Duodenal mucosa (tissue), 2 donors: ENCODE measurements at regions not wholly inside any gene's neighbourhood (a gene's known extent, or its start where the extent isn't known, plus 50 kb on each side); places are given as distances from the start of the nearest gene placed in this dataset.

Experiments
- H3K27ac ChIP-seq: one replicate; pipeline ENCODE4 v1.7.0; 2013; ENCODE audit warnings: low read depth, low read length
- H3K27me3 ChIP-seq, 2 donors: one replicate each; pipeline ENCODE4 v1.7.0; 2013; ENCODE audit warnings: low read length in 2 of 2, control low read depth in 1 of 2; ENCODE audit not compliant: insufficient read depth in 2 of 2, control insufficient read depth in 1 of 2
- H3K36me3 ChIP-seq, 2 donors: one replicate each; pipeline ENCODE4 v1.7.0; 2013; ENCODE audit warnings: low read length in 2 of 2, control low read depth in 1 of 2; ENCODE audit not compliant: insufficient read depth in 2 of 2, control insufficient read depth in 1 of 2
- H3K4me1 ChIP-seq, 2 donors: one replicate each; pipeline ENCODE4 v1.7.0; 2013; ENCODE audit warnings: low read length in 2 of 2, control low read depth in 1 of 2; ENCODE audit not compliant: insufficient read depth in 2 of 2, control insufficient read depth in 1 of 2
- H3K4me3 ChIP-seq, 2 donors: one replicate each; pipeline ENCODE4 v1.7.0; 2013; ENCODE audit warnings: low read length in 2 of 2, low read depth in 1 of 2
- H3K9ac ChIP-seq, 2 donors: one replicate each; pipeline ENCODE4 v1.7.0; 2013; ENCODE audit warnings: low read length in 2 of 2, low read depth in 1 of 2
- H3K9me3 ChIP-seq, 2 donors: one replicate each; pipeline ENCODE4 v1.7.0; 2013; ENCODE audit warnings: low read length in 2 of 2, control low read depth in 1 of 2; ENCODE audit not compliant: control insufficient read depth in 1 of 2

GRCh38 chr2:19677215-19677777 lies 224.5 kb downstream of the TTC32 start:
- no peaks in the 10 kb centered on the region for H3K4me1 ChIP-seq
- no peaks in the 10 kb centered on the region for H3K9me3 ChIP-seq
- no peak overlapping the region for H3K27ac ChIP-seq
- no peaks in the 10 kb centered on the region for H3K27me3 ChIP-seq
- no peaks in the 10 kb centered on the region for H3K36me3 ChIP-seq
- no peak overlapping the region for H3K9ac ChIP-seq
- H3K4me3 ChIP-seq, result no peak overlapping the region

GRCh38 chr2:19676770-19677169 lies 225.0 kb downstream of the TTC32 start:
- H3K9ac ChIP-seq, result no peak overlapping the region
- no peak overlapping the region for H3K27ac ChIP-seq
- no peaks in the 10 kb centered on the region for H3K4me1 ChIP-seq
- no peaks in the 10 kb centered on the region for H3K27me3 ChIP-seq
- H3K4me3 ChIP-seq, result no peak overlapping the region
- no peaks in the 10 kb centered on the region for H3K9me3 ChIP-seq
- no peaks in the 10 kb centered on the region for H3K36me3 ChIP-seq

- no peak overlapping the region for H3K4me3 ChIP-seq
- H3K4me1 ChIP-seq, result no peaks in the 10 kb centered on the region
- H3K9ac ChIP-seq, result no peak overlapping the region
- no peaks in the 10 kb centered on the region for H3K27me3 ChIP-seq
- H3K36me3 ChIP-seq, result no peaks in the 10 kb centered on the region
- H3K9me3 ChIP-seq, result no peaks in the 10 kb centered on the region
- H3K27ac ChIP-seq, result no peak overlapping the region
Measured at GRCh38 chr2:19675856-19676460, 225.8 kb downstream of the TTC32 start.

GRCh38 chr2:19675003-19675629 lies 226.7 kb downstream of the TTC32 start:
- Histone ChIP-seq H3K4me1 (no peaks in the 10 kb centered on the region), H3K27me3 (no peaks in the 10 kb centered on the region), H3K9ac (no peak overlapping the region), H3K36me3 (no peaks in the 10 kb centered on the region), H3K27ac (no peak overlapping the region), H3K4me3 (no peak overlapping the region), H3K9me3 (no peaks in the 10 kb centered on the region)

- H3K27me3 ChIP-seq, result no peaks in the 10 kb centered on the region
- H3K9ac ChIP-seq, result no peak overlapping the region
- H3K27ac ChIP-seq, result no peak overlapping the region
Measured at GRCh38 chr2:19674051-19675002, 227.5 kb downstream of the TTC32 start.

GRCh38 chr2:19673213-19673791 lies 228.5 kb downstream of the TTC32 start:
- Histone ChIP-seq H3K4me3 (no peak overlapping the region), H3K9ac (no peak overlapping the region), H3K9me3 (no peaks in the 10 kb centered on the region), H3K27me3 (no peaks in the 10 kb centered on the region), H3K4me1 (no peaks in the 10 kb centered on the region), H3K27ac (no peak overlapping the region), H3K36me3 (no peaks in the 10 kb centered on the region)

More at GRCh38 chr2:19674051-19675002, 227.5 kb downstream of the TTC32 start:
- no peaks in the 10 kb centered on the region for H3K4me1 ChIP-seq
- H3K36me3 ChIP-seq, result no peaks in the 10 kb centered on the region
- H3K4me3 ChIP-seq, result no peak overlapping the region
- no peaks in the 10 kb centered on the region for H3K9me3 ChIP-seq

- Histone ChIP-seq H3K9me3 (no peaks in the 10 kb centered on the region), H3K27ac (no peak overlapping the region), H3K9ac (no peak overlapping the region), H3K36me3 (no peaks in the 10 kb centered on the region), H3K4me3 (no peak overlapping the region), H3K4me1 (no peaks in the 10 kb centered on the region), H3K27me3 (no peaks in the 10 kb centered on the region)
Measured at GRCh38 chr2:19671916-19672315, 229.9 kb downstream of the TTC32 start.

GRCh38 chr2:19671311-19671710 lies 230.5 kb downstream of the TTC32 start:
- Histone ChIP-seq H3K9ac (no peak overlapping the region), H3K27me3 (no peaks in the 10 kb centered on the region), H3K36me3 (no peaks in the 10 kb centered on the region), H3K4me3 (no peak overlapping the region), H3K4me1 (no peaks in the 10 kb centered on the region), H3K27ac (no peak overlapping the region), H3K9me3 (no peaks in the 10 kb centered on the region)

- Histone ChIP-seq H3K27ac (no peak overlapping the region), H3K36me3 (no peaks in the 10 kb centered on the region), H3K9me3 (no peaks in the 10 kb centered on the region)
Measured at GRCh38 chr2:19670303-19670702, 231.5 kb downstream of the TTC32 start.

More at GRCh38 chr2:19670303-19670702, 231.5 kb downstream of the TTC32 start:
- Histone ChIP-seq H3K9ac (no peak overlapping the region), H3K4me3 (no peak overlapping the region), H3K4me1 (no peaks in the 10 kb centered on the region), H3K27me3 (no peaks in the 10 kb centered on the region)
